ENCODE measurements at regions not wholly inside any gene's neighbourhood (a gene's known extent, or its start where the extent isn't known, plus 50 kb on each side); places are given as distances from the start of the nearest gene placed in this dataset.
A peak's percentile ranks its signal among the peaks of the same experiment; 100 is the strongest.

DNA sequence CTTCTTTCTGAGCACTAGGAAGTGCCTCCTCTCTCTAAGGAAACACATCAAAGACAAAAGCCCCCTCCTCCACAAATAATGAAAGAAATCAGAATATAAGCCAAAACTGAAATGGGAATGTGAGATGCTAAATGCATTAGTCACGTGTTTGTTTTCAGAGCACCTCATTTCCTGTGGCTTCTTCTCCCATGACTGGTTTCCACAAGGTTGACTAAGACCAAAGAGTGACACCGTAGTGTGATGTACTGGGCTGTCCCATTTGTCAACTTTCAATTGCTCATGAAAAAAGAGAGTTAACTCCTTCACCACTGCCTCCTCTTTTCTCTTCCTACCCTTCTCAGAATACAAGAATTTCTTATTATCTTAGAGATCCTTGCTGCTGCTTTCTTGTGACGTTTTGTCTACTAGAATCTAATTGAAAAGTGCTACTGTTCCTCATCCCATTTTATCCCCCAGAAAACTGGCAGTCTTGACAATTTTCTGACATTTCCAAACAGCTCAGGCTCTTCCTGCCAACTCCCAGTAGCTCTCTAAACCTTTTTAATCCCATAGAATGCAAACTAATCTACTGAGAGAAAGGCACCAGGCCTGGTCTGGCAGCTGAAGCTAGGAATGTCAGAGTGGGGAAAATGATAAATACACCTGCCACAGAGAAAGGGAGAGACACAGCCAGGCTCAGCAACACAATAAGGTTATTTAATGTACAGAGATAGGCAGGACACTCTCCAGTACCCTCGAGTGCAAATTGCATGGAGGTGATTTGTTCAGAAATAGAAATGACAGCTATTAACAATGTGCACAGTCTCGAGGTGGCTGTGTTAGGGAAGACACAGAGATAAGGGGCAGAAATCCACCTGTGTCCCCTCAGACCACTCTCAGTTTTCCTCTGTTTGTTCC is 671.7 kb upstream of the NRSN1 start:
- no peak for DNase-seq

DNA sequence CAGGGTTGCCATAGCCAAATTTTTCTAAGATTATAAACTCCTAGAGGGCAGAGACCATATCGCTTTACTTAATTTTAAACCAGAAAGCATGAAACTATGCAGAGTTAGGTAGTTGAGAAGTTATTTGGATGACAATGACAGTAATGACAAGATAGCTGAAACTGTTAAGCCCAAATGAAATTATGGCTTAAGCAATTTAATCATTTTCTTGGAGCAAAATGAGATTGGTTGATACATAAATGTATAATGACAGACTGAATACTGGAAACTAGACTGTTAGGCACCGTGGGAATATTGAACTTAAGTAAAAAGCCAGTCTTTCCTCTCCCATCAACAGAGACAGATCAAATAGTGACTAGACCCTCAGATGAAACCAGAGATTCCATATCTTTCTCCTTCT is 670.3 kb upstream of the NRSN1 start:
- no peak for DNase-seq

DNA sequence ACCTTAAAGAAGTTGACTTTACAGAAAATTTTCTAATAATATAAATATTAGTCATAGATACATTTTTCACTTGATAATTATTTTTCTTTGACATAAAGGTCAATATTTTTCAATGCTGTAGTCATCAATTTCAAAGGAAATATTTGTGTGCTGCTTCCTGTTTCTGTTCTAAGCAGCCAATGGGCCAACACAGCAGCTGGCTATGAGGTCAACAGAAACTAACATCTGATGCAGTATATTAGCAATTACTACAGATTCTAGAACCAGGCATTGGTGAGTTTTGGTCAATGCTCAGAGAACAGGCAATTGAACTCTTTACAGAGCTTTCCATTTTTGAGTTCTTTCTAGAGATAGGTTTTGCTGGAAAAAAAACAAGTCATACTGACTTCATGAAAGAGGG is 669.6 kb upstream of the NRSN1 start:
- DNase-seq, result no peak

GRCh38 chr6:23457321-23457720 is 668.7 kb upstream of the NRSN1 start:
- no peak for DNase-seq

DNA sequence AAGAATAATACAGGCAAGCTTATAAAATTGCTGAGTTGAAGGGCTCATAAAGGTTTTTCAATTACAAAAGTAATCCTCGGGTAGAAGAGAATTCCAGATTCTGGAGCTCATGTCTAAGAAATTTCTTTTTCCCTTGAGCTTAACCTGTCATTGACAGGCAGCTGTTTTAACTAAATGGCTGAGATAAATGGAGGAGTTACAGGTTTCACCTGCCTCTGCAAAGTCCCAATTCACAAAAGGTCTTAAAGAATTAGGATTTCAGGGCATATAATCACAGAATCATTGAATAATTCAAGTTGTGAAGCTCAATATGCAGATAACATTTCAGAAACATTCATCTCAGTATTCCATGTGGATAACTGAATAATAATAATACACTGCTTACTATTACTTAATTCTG is 660.1 kb upstream of the NRSN1 start:
- DNase-seq, result no peak

- no peak for DNase-seq
Observed at GRCh38 chr6:23477586-23477985, 648.4 kb upstream of the NRSN1 start.

- no peak for DNase-seq
Observed at GRCh38 chr6:23478312-23478711, 647.7 kb upstream of the NRSN1 start.

DNA sequence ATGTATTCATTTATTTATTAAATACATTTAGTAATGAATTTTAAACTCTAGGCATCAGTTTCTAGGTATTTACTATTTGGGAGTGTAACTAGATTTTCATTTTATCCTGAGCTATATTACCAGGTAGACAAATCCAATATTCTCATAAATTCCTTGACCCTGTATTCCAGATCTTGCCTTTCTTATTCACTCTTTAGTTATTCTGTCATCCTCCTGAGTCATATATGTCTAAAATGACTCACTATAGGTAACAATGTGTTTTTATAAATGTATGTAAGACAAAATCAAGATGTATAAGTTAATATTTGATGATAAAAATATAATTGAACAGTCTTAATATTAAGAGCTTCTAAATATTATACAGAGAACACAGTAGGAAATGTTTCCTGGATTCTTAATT is 642.1 kb upstream of the NRSN1 start:
- DNase-seq, result no peak

DNA sequence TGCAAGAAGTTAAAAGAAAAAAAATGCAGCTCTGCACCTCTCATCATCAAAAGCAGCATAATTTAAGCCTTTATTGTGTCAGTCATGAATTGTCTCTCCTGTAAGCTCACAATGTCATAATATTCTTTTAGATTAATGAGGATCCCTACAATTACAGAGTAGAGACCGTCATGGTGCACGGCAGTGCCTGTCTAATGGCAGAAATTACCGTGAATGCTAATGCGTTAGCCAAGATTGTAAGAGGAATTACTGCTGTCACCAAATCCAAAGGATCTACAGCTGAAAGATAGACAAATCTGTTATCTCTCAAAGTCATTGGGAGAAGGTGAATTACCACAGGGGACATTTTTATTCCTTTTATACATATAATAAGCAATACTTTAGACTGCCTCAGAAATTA is 631.6 kb upstream of the NRSN1 start:
- DNase-seq, result no peak

DNA sequence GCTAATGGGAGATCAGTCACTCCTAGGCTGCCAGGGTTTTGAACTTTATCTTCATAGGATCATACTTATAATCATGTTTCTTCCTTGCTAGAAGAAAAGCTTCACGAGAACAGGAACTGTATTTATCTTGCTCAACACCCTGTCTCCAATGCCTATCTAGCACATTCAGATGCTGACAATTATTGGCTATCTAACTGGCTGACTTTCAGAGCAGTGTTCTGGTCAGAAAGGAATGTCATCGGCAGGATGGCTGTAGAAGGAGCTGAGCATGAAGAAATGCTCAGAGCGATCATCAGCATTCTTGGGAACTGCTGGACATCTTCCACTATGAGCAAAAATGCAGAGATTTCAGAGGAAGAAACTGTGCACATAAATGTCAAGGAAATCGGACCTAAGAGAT is 628.0 kb upstream of the NRSN1 start:
- DNase-seq, result no peak

DNA sequence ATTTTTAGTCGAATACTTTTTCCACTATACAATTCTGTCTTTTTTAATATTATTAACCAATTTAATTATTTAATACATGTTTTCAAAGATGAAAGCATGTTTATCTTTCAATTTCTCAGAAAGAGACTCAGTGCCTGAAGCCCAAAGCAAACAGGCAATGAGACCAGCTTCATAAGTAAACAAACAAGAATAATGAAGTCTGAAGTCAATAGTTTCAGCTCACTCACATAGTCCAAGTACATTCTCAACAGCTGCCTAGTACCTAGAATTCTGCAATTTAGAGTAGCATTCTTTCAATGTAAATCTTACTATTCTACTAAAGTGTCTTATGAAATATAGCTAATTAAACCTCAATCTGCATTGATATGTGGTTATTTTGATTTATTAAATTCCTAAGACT is 626.5 kb upstream of the NRSN1 start:
- no peak for DNase-seq

GRCh38 chr6:23503173-23503572 is 622.8 kb upstream of the NRSN1 start:
- DNase-seq, result no peak

- no peak for DNase-seq
Observed at GRCh38 chr6:23505026-23505425, 621.0 kb upstream of the NRSN1 start.

DNA sequence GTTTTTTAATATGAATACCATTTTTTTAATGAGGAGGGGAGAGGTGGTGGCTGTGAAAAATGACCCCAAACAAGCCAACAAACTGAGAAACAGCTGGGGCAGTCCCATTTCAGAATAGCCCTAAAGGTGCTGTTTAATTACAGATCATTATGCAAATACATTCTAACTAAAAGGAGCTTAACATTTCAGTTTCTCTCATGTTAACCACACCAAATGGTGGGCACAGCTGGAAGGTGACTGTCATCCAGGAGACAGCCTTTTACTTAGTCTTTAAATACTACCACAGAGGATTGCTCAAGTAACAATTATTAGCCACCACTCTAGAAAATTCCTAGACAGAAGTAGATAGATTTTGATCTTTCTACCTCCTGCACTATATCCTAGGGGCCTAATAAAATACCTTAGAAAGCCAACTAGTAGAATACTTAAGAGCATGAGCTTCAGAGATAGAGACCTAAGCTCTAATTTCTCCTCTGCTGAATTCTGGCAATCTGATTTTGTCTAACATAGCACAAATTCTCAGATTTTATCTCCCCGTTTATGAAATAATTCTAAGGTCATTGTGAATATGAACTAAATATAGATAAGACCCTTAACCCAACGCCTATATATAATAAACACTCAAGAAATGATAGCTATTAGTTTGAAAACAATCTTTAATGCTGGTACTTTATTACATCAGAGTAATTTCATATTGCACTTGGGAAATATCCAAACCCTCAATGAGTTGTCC is 615.1 kb upstream of the NRSN1 start:
- DNase-seq, result no peak

- DNase-seq, result no peak
Observed at GRCh38 chr6:23511817-23512216, 614.2 kb upstream of the NRSN1 start.

DNA sequence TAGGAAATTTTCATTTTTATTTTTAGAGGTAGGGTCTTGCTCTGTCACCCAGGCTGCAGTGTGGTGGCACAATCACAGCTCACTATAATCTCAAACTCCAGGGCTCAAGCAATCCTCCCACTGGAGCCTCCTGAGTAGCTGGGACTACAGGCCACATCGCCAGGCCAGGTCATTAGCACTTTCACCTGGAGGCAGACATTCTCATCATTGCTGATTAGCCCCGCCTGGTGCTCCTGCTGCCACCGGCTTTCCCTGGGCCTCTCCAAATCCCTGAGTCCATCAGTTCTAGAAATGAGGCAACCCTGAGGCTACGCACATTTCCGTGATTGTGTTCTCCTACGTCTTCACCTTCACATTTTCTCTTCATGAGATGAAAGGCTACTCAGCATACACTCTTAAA is 607.7 kb upstream of the NRSN1 start:
- DNase-seq, result no peak

DNA sequence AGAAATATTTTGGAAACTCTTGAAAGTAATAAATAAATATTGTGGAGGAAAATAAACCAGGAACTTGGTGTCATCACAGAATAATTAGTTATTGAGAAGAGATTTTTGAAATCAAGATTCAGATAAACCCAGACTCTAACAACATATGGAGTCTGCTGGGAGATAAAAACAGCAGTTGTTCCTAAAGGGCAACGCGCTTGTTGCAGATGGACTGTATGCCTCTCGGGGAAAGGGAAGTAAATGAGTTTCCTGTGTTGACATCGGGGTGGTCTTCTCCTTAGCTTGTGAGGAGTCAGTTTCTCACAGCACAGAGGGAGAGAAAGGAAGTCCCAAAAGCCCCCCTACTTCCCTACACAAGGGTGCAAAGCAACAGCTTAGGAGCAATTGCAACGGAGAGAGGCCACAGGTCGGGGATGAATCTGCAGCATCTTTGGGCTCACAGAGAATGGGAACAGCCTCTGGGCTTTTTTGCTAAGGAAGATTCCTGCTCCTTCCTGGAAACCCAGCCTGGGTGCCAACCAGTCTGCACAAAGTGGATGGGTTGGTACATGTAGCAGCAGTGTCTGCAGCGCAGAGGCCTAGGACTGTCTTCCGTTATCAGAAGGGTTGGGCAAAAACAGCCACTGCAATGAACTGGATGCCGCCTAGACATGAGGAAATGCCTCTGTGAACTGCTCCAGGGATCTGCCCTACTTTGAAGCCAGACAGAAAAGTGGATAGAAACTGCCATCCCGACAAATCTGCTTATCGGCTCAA is 603.0 kb upstream of the NRSN1 start:
- DNase-seq, result no peak

DNA sequence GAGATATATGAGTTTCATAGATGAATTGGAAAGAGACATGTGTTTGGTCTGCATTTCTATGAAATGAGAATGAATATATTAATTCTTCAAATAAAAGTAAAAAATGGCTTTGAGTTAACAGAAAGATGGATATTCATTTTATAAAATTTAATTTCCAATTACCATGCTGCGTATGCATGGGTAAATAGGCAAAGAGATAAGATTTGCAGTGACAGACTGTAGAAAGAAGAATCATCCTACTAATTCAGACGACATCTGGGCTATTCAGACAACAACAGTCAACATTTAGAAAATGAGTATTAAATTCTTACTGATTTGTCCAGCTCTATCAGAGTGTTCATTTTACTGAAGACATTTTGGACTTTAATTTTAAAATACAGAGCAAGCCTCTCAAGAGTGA is 602.2 kb upstream of the NRSN1 start:
- DNase-seq, result no peak

- DNase-seq, result no peak
Observed at GRCh38 chr6:23524548-23524947, 601.5 kb upstream of the NRSN1 start.

DNA sequence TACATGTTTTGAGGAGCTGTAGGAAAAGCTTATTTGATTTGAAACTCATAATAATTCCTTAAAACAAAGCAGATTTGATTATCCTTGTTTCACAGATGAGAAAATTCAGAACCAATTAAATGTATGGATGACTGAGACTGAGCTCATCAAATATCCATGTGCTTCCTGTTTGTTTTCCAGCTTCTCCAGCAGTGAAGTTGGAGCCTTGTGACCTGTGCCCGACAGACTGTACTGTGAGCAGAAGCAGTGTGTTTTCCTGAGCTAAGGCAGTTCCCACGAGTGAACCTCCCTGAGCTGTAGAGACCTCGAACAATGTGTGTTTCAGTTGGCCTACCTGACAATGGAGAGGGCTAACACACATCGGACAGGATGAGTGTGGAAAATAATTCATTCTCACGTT is 599.5 kb upstream of the NRSN1 start:
- no peak for DNase-seq

GRCh38 chr6:23529902-23530301 is 596.1 kb upstream of the NRSN1 start:
- no peak for DNase-seq

DNA sequence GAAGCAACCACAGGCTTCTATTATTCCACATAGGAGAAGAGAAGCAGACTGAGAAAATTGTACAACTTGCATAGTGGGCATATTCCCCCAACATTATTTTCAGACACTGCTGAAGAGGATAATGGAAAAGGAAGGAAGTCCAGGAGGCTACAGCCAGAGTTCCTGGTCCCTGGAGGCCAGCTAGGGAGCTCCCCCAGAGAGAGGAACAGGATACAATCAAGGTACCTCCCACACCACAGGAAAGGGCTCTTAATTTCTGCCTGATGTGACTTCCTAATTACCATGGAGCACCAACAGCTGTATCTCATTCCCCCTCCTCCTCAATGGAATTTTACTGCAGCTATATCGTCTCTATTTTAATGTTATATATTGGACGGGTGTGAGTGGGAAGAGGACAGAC is 594.3 kb upstream of the NRSN1 start:
- DNase-seq, result no peak

DNA sequence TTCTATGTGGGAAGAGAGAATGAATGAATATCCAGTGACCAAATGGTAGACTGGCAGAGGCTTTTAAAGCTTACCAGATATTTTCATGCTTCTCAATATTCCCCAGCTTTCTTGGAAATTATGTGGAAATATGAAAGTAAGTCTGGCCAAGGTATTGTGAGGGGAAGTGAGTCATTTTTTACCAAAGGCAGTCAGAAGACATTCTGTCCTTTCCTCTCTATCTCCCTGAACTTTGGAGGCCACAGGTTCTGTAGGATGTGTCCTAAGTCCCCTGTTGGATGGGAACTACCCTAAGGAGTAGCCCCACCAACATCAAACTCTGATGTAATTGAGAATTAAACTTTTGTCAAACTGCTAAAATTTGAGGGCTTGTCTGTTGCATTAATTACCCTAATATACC is 593.8 kb upstream of the NRSN1 start:
- no peak for DNase-seq

DNA sequence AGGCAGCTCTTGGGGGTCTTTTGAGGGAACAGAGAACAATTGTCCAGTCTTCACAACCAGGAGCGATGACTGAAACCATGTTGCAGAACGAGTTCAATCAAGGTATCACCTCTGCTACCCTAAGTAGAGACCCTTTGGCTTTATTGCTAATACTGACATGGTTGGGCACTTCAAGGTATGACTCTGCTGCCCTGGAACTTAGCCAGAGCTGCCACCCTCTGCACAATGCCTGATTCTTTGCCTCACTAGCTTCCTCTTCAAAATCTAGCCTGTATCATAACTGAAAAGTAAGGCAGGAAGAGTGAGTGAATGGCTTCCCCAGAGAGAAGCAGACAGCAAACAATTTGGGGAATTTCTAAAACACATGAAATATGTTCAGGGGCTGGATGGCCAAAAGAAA is 592.7 kb upstream of the NRSN1 start:
- DNase-seq, result peak; percentile 17
